ENCODE measurements at regions not wholly inside any gene's neighbourhood (a gene's known extent, or its start where the extent isn't known, plus 50 kb on each side); places are given as distances from the start of the nearest gene placed in this dataset.

- no peak for DNase-seq
Measured at GRCh38 chr9:82558855-82559630, 503.9 kb downstream of the RASEF start.

DNA sequence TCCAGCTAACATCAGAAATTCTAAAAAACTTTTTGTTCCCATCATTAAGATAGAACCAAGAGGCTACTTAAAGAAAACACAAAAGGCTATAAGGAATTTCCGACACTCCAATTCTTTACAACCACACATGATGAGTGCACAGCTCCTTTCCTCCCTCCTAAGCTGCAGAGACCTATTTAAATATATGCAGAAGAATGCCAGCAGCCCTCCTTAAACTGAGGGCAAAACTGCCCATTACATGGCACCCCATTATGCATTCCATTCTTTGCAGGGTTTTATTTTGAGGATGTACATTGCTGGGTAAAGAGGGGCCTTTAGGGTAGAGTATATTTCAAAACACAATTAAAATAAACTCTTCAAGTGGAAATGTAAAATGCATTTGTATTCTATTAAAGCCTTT, 502.9 kb downstream of the RASEF start:
- DNase-seq = no peak

GRCh38 chr9:82560457-82560904, 502.5 kb downstream of the RASEF start:
- no peak for DNase-seq

DNA sequence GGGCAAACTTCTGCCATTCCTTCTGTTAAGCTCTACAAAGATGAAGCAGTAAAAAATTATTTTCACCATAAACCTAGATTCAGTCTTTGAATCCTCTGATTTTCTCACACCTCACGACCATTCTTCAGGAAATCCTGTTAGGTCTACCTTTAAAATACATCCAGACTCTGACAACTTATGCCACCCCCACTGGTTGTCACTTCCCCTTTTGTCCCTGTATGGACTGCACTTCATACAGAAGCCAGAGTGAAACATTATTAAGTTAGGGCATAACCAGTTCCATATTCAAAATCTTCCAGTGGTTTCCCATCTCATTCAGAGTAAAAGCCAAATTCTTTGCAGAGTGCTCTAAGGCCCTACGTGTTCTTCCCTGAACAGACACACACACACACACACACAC, 499.8 kb downstream of the RASEF start:
- no peak for DNase-seq

DNA sequence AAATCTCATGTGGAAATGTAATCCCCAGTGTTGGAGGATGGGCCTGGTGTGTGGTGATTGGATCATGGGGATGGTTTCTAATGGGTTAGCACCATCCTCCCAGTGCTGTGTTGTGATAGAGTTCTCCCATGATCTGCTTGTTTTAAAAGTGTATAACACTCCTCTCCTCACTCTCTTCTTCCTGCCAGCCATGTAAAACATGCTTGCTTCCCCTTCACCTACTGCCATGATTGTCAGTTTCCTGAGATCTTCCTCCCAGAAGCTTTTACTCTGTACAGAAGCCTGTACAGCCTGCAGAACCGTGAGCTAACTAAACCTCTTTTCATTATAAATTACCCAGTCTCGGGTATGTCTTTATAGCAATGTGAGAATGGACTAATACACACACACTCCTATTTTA, 499.1 kb downstream of the RASEF start:
- no peak for DNase-seq

GRCh38 chr9:82565188-82565969, 497.6 kb downstream of the RASEF start:
- no peak for DNase-seq

- no peak for DNase-seq
Measured at GRCh38 chr9:82567953-82568352, 495.0 kb downstream of the RASEF start.

- DNase-seq = no peak
Measured at GRCh38 chr9:82570226-82570625, 492.7 kb downstream of the RASEF start.

- DNase-seq = no peak
Measured at GRCh38 chr9:82571540-82571939, 491.4 kb downstream of the RASEF start.

DNA sequence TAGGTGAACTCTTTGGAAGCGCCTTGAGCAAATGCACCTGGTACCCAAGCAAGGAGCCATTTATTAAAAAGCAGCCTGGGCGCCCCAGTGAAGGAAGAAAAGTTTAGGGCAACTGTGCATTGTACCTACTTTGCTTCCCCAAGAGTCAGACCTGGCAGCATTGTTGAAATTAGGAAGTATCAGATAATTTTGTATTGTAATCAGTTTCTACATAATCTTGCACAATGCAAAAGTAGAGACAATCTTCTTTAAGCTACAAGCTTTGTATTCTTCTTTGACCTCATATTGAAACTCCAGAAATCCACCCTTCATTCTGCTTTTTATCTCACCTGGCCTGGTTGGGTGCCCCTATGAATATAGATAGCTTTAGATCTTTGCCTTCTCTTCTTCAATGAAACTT, 490.8 kb downstream of the RASEF start:
- no peak for DNase-seq

- no peak for DNase-seq
Measured at GRCh38 chr9:82574911-82575310, 488.0 kb downstream of the RASEF start.

DNA sequence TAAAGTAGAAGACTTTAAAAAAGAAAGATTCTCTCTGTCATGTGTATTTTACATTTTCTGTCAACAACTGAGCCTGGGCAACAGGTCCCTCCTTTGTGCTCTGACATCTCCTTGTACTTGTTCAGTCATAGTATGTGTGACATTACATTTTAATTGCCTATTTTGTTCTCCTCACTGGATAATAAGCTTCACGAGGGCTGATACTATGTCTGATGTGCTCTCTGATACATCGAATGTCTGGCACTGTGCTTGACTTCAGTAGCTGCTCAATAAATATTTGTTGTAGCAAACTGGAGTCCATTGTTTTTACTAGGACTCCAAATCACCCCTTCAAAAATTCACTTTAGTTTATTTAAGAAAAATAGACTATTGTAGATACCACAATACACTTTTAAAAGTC, 482.0 kb downstream of the RASEF start:
- DNase-seq = no peak

- DNase-seq = no peak
Measured at GRCh38 chr9:82581516-82581915, 481.4 kb downstream of the RASEF start.

- DNase-seq = no peak
Measured at GRCh38 chr9:82581935-82582334, 481.0 kb downstream of the RASEF start.

- no peak for DNase-seq
Measured at GRCh38 chr9:82582693-82583092, 480.2 kb downstream of the RASEF start.

DNA sequence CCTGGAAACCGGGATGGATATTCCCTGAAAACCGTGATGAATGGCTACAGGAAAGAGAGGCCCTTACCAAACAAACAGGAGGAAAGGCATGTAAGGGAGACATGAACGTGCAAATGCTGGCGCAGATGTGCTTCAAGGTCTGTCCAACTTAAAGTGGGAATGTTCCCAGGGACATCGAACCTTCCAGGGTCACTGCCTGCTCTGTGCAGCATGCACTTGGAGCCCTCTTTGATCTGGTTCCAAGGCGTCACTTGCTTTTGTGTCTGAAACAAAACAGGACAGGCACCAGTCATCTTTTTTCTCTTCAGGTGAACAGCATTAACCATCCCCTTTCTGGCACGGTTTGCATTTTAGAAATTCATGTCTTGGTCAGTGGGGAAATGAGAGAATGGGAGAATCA, 479.4 kb downstream of the RASEF start:
- DNase-seq = no peak

GRCh38 chr9:82584349-82584863, 478.5 kb downstream of the RASEF start:
- no peak for DNase-seq

DNA sequence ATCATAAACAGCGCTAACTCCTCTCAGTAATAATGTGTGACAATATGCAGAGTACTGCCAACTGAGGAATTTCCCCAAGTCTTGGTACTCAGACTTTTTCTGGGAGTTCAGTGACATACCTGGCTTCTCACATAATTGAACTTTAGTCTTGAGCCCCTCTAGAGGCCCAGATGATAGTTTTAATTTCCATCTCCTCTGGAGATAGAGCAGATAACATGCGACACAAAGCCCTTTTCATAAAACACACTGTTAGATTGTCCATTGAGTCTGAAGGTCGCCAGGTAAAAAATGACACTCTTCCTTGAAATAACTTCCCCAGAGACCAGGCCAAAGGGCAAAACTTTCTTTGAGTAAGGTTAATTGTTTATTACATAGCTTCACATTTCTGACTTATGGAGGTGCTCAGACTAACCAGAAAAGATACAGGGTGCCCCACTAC, 476.0 kb downstream of the RASEF start:
- no peak for DNase-seq

- DNase-seq = no peak
Measured at GRCh38 chr9:82588301-82589180, 474.4 kb downstream of the RASEF start.

GRCh38 chr9:82590845-82591244, 472.1 kb downstream of the RASEF start:
- DNase-seq = no peak

GRCh38 chr9:82593501-82593900, 469.4 kb downstream of the RASEF start:
- DNase-seq = no peak

GRCh38 chr9:82597241-82598203, 465.4 kb downstream of the RASEF start:
- DNase-seq = no peak

All from CD4-positive, alpha-beta T cell treated with Interferon alpha-2 for 1 hour (primary cell).